Glutamatergic neuron (in vitro differentiated cells): ENCODE measurements at regions not wholly inside any gene's neighbourhood (a gene's known extent, or its start where the extent isn't known, plus 50 kb on each side); places are given as distances from the start of the nearest gene placed in this dataset.

Source experiments
- DNase-seq: peaks from one replicate; pipeline ENCODE4 v3.0.0; 2022
- H3K27ac Mint-ChIP-seq: one replicate; pipeline ENCODE4 v1.8.0; 2020; ENCODE audit warnings: mild to moderate bottlenecking, mixed read lengths, inconsistent platforms; ENCODE audit not compliant: unreplicated experiment
- H3K27me3 Mint-ChIP-seq: one replicate; pipeline ENCODE4 v1.8.0; 2020; ENCODE audit warnings: mild to moderate bottlenecking, moderate library complexity, mixed read lengths, inconsistent platforms; ENCODE audit not compliant: unreplicated experiment
- H3K36me3 Mint-ChIP-seq: one replicate; pipeline ENCODE4 v1.8.0; 2020; ENCODE audit warnings: mild to moderate bottlenecking, mixed read lengths, inconsistent platforms; ENCODE audit not compliant: unreplicated experiment
- H3K4me1 Mint-ChIP-seq: one replicate; pipeline ENCODE4 v1.8.0; 2020; ENCODE audit warnings: mild to moderate bottlenecking, low read depth, mixed read lengths, inconsistent platforms; ENCODE audit not compliant: unreplicated experiment
- H3K4me3 Mint-ChIP-seq: one replicate; pipeline ENCODE4 v1.8.0; 2020; ENCODE audit warnings: mild to moderate bottlenecking, mixed read lengths, inconsistent platforms; ENCODE audit not compliant: unreplicated experiment
- H3K9me3 Mint-ChIP-seq: one replicate; pipeline ENCODE4 v1.8.0; 2020; ENCODE audit warnings: mild to moderate bottlenecking, moderate library complexity, mixed read lengths, inconsistent platforms; ENCODE audit not compliant: unreplicated experiment
- CTCF ChIP-seq: fragments of 200-600 bp; sonication (generic); IDR thresholded peaks from one replicate; pipeline ENCODE4 v1.5.0; 2021; ENCODE audit not compliant: partially characterized antibody, unreplicated experiment

DNA sequence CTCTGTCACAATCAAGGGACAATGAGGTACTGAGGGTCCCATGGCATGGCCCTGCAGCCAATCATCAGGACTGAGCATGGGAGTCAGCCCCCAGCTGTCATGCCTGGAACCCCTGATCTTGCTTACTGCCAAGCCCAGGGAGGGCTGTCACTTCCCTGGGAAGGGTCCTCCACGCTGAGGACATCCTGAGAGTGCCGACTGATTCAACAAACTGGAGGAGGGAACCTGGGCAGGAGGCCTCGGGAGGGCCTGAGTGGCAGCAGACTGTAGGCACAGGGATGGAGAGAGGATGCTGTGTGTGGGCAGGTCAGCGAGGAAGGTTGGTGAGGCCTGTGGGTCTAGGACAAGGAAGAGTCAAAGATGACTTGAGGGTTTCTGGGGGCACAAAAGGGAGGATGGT lies 154.3 kb downstream of the ZNF248 start:
- no peak for TF ChIP-seq CTCF
- DNase-seq = no peak
- Mint-ChIP-seq H3K36me3 (no peaks in the 10 kb centered on the region), H3K4me3 (no peak overlapping the region), H3K27ac (no peak overlapping the region), H3K4me1 (no peaks in the 10 kb centered on the region), H3K27me3 (no peaks in the 10 kb centered on the region), H3K9me3 (peaks cover 13% of the 10 kb centered on the region)

- TF ChIP-seq CTCF = no peak
- no peak for DNase-seq
- Mint-ChIP-seq H3K9me3 (peaks cover 13% of the 10 kb centered on the region), H3K27me3 (peaks cover 2% of the 10 kb centered on the region), H3K36me3 (no peaks in the 10 kb centered on the region), H3K4me3 (no peak overlapping the region), H3K27ac (no peak overlapping the region), H3K4me1 (no peaks in the 10 kb centered on the region)
These were observed 155.5 kb downstream of the ZNF248 start for GRCh38 chr10:37701781-37702493.

GRCh38 chr10:37700886-37701780 lies 156.3 kb downstream of the ZNF248 start:
- TF ChIP-seq CTCF = no peak
- H3K4me3 Mint-ChIP-seq = no peak overlapping the region
- no peaks in the 10 kb centered on the region for H3K4me1 Mint-ChIP-seq
- no peak overlapping the region for H3K27ac Mint-ChIP-seq
- peaks cover 10% of the 10 kb centered on the region for H3K9me3 Mint-ChIP-seq
- no peak for DNase-seq
- no peaks in the 10 kb centered on the region for H3K36me3 Mint-ChIP-seq
- peaks cover 2% of the 10 kb centered on the region for H3K27me3 Mint-ChIP-seq

DNA sequence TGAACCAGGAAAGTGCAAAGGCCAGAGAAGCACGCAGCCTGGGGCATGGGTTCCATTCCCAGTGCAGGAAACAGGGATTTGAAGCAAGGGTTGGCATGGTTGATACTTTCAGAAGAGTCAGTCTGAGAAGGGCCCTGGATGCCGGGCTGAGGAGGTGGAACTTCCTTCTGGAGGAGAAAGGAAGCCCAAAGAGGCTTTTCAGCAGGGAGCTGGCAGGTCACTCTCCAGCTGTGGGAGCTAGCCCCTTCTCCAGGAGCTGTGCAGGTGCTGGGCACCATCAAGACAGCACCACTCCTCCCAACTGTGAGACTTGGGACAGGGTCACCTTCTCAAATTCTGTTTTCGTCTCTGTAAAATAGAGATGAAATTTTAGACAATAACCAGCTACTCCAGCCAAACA lies 169.8 kb downstream of the ZNF248 start:
- no peak for TF ChIP-seq CTCF
- Mint-ChIP-seq H3K27me3 (peaks cover 3% of the 10 kb centered on the region), H3K9me3 (peaks cover 16% of the 10 kb centered on the region), H3K36me3 (peaks cover 5% of the 10 kb centered on the region), H3K4me1 (peaks cover 1% of the 10 kb centered on the region), H3K27ac (no peak overlapping the region), H3K4me3 (no peak overlapping the region)
- DNase-seq = no peak
